GM23248 (cell line): ENCODE measurements at regions not wholly inside any gene's neighbourhood (a gene's known extent, or its start where the extent isn't known, plus 50 kb on each side); places are given as distances from the start of the nearest gene placed in this dataset.

Experiments used
- DNase-seq: peaks from one replicate; pipeline ENCODE4 v3.0.0-alpha.2; 2015
- H2AFZ ChIP-seq: fragments of 200-600 bp; sonication (generic); 2 replicates; pipeline ENCODE4 v1.6.1; 2016; ENCODE audit warnings: antibody characterized with exemption
- H3F3A ChIP-seq: fragments of 200-600 bp; sonication (generic); 2 replicates; pipeline ENCODE4 v1.6.1; 2016; ENCODE audit warnings: mild to moderate bottlenecking, antibody characterized with exemption, mixed run types; ENCODE audit not compliant: insufficient read depth
- H3K27ac ChIP-seq: fragments of 200-600 bp; sonication (generic); 2 replicates; pipeline ENCODE4 v1.5.1; 2016; ENCODE audit warnings: mild to moderate bottlenecking
- H3K27me3 ChIP-seq: fragments of 200-600 bp; sonication (generic); replicated peaks from 2 replicates; pipeline ENCODE4 v1.6.1; 2016; ENCODE audit warnings: mild to moderate bottlenecking; ENCODE audit not compliant: insufficient read depth
- H3K36me3 ChIP-seq: fragments of 200-600 bp; sonication (generic); 2 replicates; pipeline ENCODE4 v1.6.1; 2016; ENCODE audit warnings: low read depth, mild to moderate bottlenecking
- H3K4me1 ChIP-seq: fragments of 200-600 bp; sonication (generic); 2 replicates; pipeline ENCODE4 v1.6.1; 2016; ENCODE audit warnings: mild to moderate bottlenecking; ENCODE audit not compliant: insufficient read depth
- H3K4me2 ChIP-seq: fragments of 200-600 bp; sonication (generic); one replicate; pipeline ENCODE4 v1.6.1; 2016; ENCODE audit warnings: mild to moderate bottlenecking; ENCODE audit not compliant: unreplicated experiment
- H3K4me3 ChIP-seq: fragments of 200-600 bp; sonication (generic); 2 replicates; pipeline ENCODE4 v1.5.1; 2016; ENCODE audit warnings: mild to moderate bottlenecking
- H3K79me2 ChIP-seq: fragments of 200-600 bp; sonication (generic); 2 replicates; pipeline ENCODE4 v1.6.1; 2016; ENCODE audit warnings: mild to moderate bottlenecking; ENCODE audit not compliant: insufficient read depth
- H3K9ac ChIP-seq: fragments of 200-600 bp; sonication (generic); 2 replicates; pipeline ENCODE4 v1.6.1; 2016; ENCODE audit warnings: mild to moderate bottlenecking
- H3K9me2 ChIP-seq: fragments of 200-600 bp; sonication (generic); 2 replicates; pipeline ENCODE4 v1.6.1; 2016; ENCODE audit warnings: mixed run types, mild to moderate bottlenecking, moderate library complexity; ENCODE audit not compliant: insufficient read depth
- H3K9me3 ChIP-seq: fragments of 200-600 bp; sonication (generic); one replicate; pipeline ENCODE4 v1.6.1; 2017; ENCODE audit warnings: low read depth
- H4K20me1 ChIP-seq: fragments of 200-600 bp; sonication (generic); 2 replicates; pipeline ENCODE4 v1.6.0; 2016; ENCODE audit not compliant: insufficient read depth
- EZH2 ChIP-seq: fragments of 200-600 bp; sonication (generic); IDR thresholded peaks from 2 replicates; pipeline ENCODE4 v1.6.1; 2018; ENCODE audit warnings: antibody characterized with exemption, mild to moderate bottlenecking; ENCODE audit not compliant: insufficient read depth, poor library complexity, severe bottlenecking
- EZH2phosphoT487 ChIP-seq: fragments of 200-600 bp; sonication (generic); IDR thresholded peaks from 2 replicates; pipeline ENCODE4 v1.6.1; 2018; ENCODE audit warnings: antibody characterized with exemption, moderate library complexity, mild to moderate bottlenecking, low read depth; ENCODE audit not compliant: insufficient read depth
- WGBS, 2 experiments: methylation state at CpG; one replicate each; pipeline ENCODE4 v1.1.6; 2015 to 2017; ENCODE audit warnings: low lambda C conversion rate in 2 of 2, low coverage in 1 of 2; ENCODE audit errors: missing lambda C conversion rate in 2 of 2; 5-methylcytosine and 5-hydroxymethylcytosine counted together
- in situ Hi-C: fragments of 300-500 bp; cut with MboI; formaldehyde crosslinking; loops from 2 replicates; pipeline ENCODE4 v1.15.0; 2020

DNA sequence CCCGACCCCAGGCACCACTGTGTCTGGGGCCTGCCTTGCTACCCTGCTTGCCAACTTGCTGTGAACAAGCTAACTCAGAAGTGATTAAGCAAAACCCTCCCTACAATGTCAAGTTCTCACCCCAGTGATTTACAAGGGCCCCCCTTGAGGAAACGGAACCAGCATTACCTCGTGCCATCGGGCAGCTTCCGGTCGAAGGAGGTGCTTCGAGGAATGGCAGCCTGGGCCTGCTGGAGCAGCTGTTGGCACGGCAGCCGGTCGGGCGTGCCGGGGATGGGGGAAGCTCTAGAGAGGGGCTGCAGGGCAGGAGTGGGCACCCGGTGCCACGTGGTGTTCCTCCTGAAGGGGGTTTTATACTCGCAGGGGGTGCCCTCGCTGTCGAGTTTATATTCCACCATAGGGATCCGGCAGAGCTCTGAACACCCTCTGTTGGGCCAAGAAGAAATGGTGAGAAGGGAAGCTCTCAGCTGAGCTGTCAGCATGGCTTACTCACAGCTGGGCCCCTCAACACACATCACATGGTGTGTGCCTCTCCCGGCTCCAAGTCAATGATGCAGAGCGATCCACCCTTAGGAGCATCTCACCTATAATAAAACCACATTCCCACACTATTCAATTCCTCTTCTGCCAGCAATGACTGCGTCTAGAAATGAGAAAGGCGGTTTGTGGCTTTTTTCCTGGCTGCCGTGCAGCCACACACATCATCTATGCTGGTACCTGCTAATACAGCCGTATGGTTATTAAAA is 184.4 kb downstream of the SIPA1L2 start:
- no peak overlapping the region for H2AFZ ChIP-seq
- no peaks in the 10 kb centered on the region for H3K9me2 ChIP-seq
- H3K9ac ChIP-seq: no peak overlapping the region
- H3K9me3 ChIP-seq: no peaks in the 10 kb centered on the region
- no peak overlapping the region for H3K4me3 ChIP-seq
- no peaks in the 10 kb centered on the region for H4K20me1 ChIP-seq
- no peak overlapping the region for H3K27ac ChIP-seq
- H3K79me2 ChIP-seq: no peaks in the 10 kb centered on the region
- 95 to 97% methylated on average over 24 of the region's 24 CpGs for WGBS, 2 experiments
- no peak overlapping the region for H3K4me2 ChIP-seq
- H3K4me1 ChIP-seq: no peaks in the 10 kb centered on the region; the same call in 1 of the 2 replicates
- H3K36me3 ChIP-seq: no peaks in the 10 kb centered on the region
- in situ Hi-C loops: no loop called here
- H3F3A ChIP-seq: 0 out of 2 replicates have a peak, but pooled peaks cover 5% of the 10 kb centered on the region
- TF ChIP-seq EZH2phosphoT487 (no peak), EZH2 (no peak)
- H3K27me3 ChIP-seq: no peaks in the 10 kb centered on the region
- no peak for DNase-seq

DNA sequence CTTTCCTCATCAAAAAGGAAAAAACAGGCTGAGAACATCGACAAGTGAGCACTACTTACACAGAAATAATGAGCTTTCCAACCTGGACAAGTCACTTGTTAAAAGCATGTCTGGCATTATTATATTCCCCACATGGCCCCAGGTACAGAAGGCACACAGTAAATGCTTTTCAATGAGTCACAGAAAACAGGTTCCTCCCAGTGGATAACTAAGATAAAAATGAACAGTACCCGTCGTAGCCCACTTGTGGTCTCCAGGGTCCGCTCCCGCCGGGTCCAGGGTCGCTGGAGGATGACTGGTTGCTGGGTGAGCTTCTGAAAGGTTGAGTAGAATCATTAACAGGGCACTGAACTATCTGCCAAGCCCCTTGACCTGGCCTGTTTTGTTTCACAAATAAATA is 186.6 kb downstream of the SIPA1L2 start:
- Histone ChIP-seq H3K36me3 (no peaks in the 10 kb centered on the region), H3K4me1 (no peaks in the 10 kb centered on the region), H3K4me2 (no peak overlapping the region), H3K79me2 (no peaks in the 10 kb centered on the region), H2AFZ (no peak overlapping the region), H3K9me2 (no peaks in the 10 kb centered on the region), H4K20me1 (no peaks in the 10 kb centered on the region), H3K9ac (no peak overlapping the region), H3K9me3 (no peaks in the 10 kb centered on the region), H3K4me3 (no peak overlapping the region), H3K27ac (no peak overlapping the region), H3F3A (no peaks in the 10 kb centered on the region), H3K27me3 (no peaks in the 10 kb centered on the region)
- DNase-seq: no peak
- in situ Hi-C loops: no loop called here
- WGBS, 2 experiments: 84 to 90% methylated on average over 7 of the region's 7 CpGs
- TF ChIP-seq EZH2phosphoT487 (no peak), EZH2 (no peak)

DNA sequence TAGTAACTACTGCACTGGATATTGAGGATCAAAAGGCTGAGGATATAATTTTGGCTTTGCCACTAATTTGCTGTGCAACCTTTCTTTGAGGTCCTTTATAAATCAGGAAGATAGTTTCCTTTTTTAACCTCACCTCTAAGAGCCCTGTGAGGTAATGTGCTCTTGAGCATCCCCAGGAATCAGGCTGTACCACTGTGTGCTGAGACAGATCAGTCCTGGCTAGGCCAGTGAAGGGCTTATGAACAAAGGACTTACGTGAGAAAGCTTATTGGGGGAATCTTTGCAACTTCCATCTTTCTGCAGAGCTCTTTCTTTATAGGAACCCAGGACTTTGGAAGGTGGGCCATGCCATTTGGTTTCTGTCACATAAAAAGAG is 188.9 kb downstream of the SIPA1L2 start:
- 95 to 100% methylated on average over 1 of the region's 1 CpG for WGBS, 2 experiments

DNA sequence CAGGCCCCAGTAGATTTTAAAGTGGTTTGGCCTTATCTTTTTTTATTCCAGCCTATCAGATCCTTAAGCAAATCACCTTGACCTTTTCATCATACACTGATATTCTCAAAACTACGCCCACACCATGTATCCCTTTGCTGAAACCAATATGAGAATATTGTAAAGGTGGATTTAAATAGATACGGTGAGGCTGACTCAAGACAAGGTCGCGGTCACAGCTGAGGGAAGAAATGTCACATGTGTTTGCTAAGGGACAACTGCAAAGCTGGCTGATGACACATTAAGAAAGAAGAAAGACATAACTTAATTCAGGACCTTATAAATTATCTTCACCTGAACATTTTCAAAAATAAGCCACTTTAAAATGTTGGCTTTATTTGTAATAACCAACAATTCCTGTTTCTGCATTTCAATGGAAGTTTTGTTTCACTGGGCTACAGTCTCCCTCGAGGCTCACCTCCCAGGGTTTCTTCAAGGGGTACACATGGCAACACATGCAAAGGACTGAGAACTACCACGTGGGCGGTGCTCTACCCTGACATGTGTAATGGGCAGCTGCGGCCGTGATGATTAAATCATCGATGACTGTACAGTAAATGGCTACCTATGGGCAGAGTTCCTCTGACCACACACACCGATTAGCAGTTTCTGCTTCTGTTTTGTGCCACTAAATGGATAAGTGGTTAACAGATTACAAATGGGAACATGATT is 189.5 kb downstream of the SIPA1L2 start:
- H3K27me3 ChIP-seq: no peaks in the 10 kb centered on the region
- H3K4me1 ChIP-seq: no peaks in the 10 kb centered on the region
- TF ChIP-seq EZH2phosphoT487 (no peak), EZH2 (no peak)
- H3K79me2 ChIP-seq: no peaks in the 10 kb centered on the region
- H3F3A ChIP-seq: no peaks in the 10 kb centered on the region
- WGBS, 2 experiments: 91 to 92% methylated on average over 11 of the region's 11 CpGs
- H3K36me3 ChIP-seq: no peaks in the 10 kb centered on the region
- no peaks in the 10 kb centered on the region for H3K9me3 ChIP-seq
- in situ Hi-C loops: no loop called here
- H2AFZ ChIP-seq: no peak overlapping the region
- H3K27ac ChIP-seq: no peak overlapping the region
- H3K9me2 ChIP-seq: no peaks in the 10 kb centered on the region
- H3K4me2 ChIP-seq: no peak overlapping the region
- no peak for DNase-seq
- no peak overlapping the region for H3K9ac ChIP-seq
- H4K20me1 ChIP-seq: no peaks in the 10 kb centered on the region
- no peak overlapping the region for H3K4me3 ChIP-seq

More for the DNA sequence above, 188.9 kb downstream of the SIPA1L2 start:
- Histone ChIP-seq H3K4me3 (no peak overlapping the region), H3K4me2 (no peak overlapping the region), H3K27me3 (no peaks in the 10 kb centered on the region), H3K36me3 (no peaks in the 10 kb centered on the region), H3K27ac (no peak overlapping the region), H3K9ac (no peak overlapping the region), H3F3A (no peaks in the 10 kb centered on the region), H3K9me2 (no peaks in the 10 kb centered on the region), H3K9me3 (no peaks in the 10 kb centered on the region), H4K20me1 (no peaks in the 10 kb centered on the region), H3K79me2 (no peaks in the 10 kb centered on the region), H2AFZ (no peak overlapping the region), H3K4me1 (no peaks in the 10 kb centered on the region)
- no peak for TF ChIP-seq EZH2phosphoT487
- no peak for DNase-seq
- in situ Hi-C loops: no loop called here
